IMR-90 (cell line): ENCODE measurements at regions not wholly inside any gene's neighbourhood (a gene's known extent, or its start where the extent isn't known, plus 50 kb on each side); places are given as distances from the start of the nearest gene placed in this dataset.

Source experiments
- ATAC-seq: fragments of 200-7000 bp; cut with Tn5 transposase; 2 replicates; pipeline ENCODE4 v1.9.1; 2020; ENCODE audit warnings: low read depth, mild to moderate bottlenecking, moderate library complexity
- BruUV-seq: library from RNA; stranded (reverse); fragments of 400-500 nt; replicated peaks from 2 replicates; lab custom pipeline; 2021; lab: Mats Ljungman, UMichigan
- CTCF ChIA-PET: fragments of 300-600 bp; formaldehyde crosslinking; extraction: SDS; loops from one replicate; lab custom pipeline; 2021; ENCODE audit warnings: antibody characterized with exemption; lab: Yijun Ruan, JAX
- POLR2A ChIA-PET: fragments of 300-600 bp; sonication (Branson Sonifier 250); formaldehyde crosslinking; loops from one replicate; lab custom pipeline; 2022; ENCODE audit warnings: antibody characterized with exemption; ENCODE audit not compliant: unreplicated experiment; lab: Charles Lee
- DNase-seq: peaks from one replicate; pipeline ENCODE4 v3.0.0; 2013
- H2AFZ ChIP-seq: replicated peaks from 2 replicates; pipeline ENCODE3; 2013; ENCODE audit warnings: low read length, mild to moderate bottlenecking; ENCODE audit not compliant: poor library complexity
- H2AK5ac ChIP-seq: 2 replicates; pipeline ENCODE4 v1.6.1; 2013; ENCODE audit warnings: low read depth, low read length, inconsistent platforms
- H2AK9ac ChIP-seq: replicated peaks from 2 replicates; pipeline ENCODE3; 2013; ENCODE audit warnings: mild to moderate bottlenecking, low read depth, low read length, moderate library complexity; ENCODE audit not compliant: poor library complexity
- H2BK120ac ChIP-seq: 2 replicates; pipeline ENCODE4 v1.6.1; 2013; ENCODE audit warnings: low read depth, low read length, inconsistent platforms
- H2BK15ac ChIP-seq: 3 replicates; pipeline ENCODE4 v1.6.1; 2013; ENCODE audit warnings: low read depth, low read length, inconsistent platforms
- H2BK20ac ChIP-seq: 2 replicates; pipeline ENCODE4 v1.6.1; 2013; ENCODE audit warnings: low read depth, mild to moderate bottlenecking, inconsistent platforms, low read length, moderate library complexity
- H2BK5ac ChIP-seq: 2 replicates; pipeline ENCODE4 v1.6.1; 2013; ENCODE audit warnings: mild to moderate bottlenecking, low read depth, low read length, inconsistent platforms; ENCODE audit not compliant: poor library complexity, severe bottlenecking
- H3K14ac ChIP-seq: replicated peaks from 2 replicates; pipeline ENCODE4 v1.6.1; 2013; ENCODE audit warnings: low read depth, low read length, inconsistent platforms
- H3K18ac ChIP-seq: 2 replicates; pipeline ENCODE4 v1.6.1; 2013; ENCODE audit warnings: low read depth, low read length, control low read depth
- H3K23ac ChIP-seq: 2 replicates; pipeline ENCODE4 v1.6.1; 2013; ENCODE audit warnings: low read depth, low read length, inconsistent platforms
- H3K27ac ChIP-seq: 2 replicates; pipeline ENCODE4 v1.5.1; 2013; ENCODE audit warnings: mild to moderate bottlenecking, control low read depth, low read length; ENCODE audit not compliant: insufficient read depth
- H3K27me3 ChIP-seq: 2 replicates; pipeline ENCODE4 v1.6.1; 2013; ENCODE audit warnings: low read length; ENCODE audit not compliant: control insufficient read depth, insufficient read depth
- H3K36me3 ChIP-seq: 2 replicates; pipeline ENCODE4 v1.6.1; 2013; ENCODE audit warnings: low read length, mixed read lengths; ENCODE audit not compliant: control insufficient read depth, insufficient read depth
- H3K4ac ChIP-seq: 2 replicates; pipeline ENCODE4 v1.6.1; 2013; ENCODE audit warnings: low read depth, low read length, inconsistent platforms
- H3K4me1 ChIP-seq: 2 replicates; pipeline ENCODE4 v1.6.1; 2013; ENCODE audit warnings: low read length, mixed read lengths; ENCODE audit not compliant: control insufficient read depth, insufficient read depth
- H3K4me2 ChIP-seq: 2 replicates; pipeline ENCODE4 v1.6.1; 2013; ENCODE audit warnings: low read depth, mild to moderate bottlenecking, control low read depth, low read length, moderate library complexity
- H3K4me3 ChIP-seq: 2 replicates; pipeline ENCODE4 v1.5.1; 2013; ENCODE audit warnings: low read depth, mild to moderate bottlenecking, control low read depth, low read length, moderate library complexity; ENCODE audit not compliant: insufficient read depth
- H3K56ac ChIP-seq: 2 replicates; pipeline ENCODE4 v1.6.1; 2013; ENCODE audit warnings: low read length, inconsistent platforms; ENCODE audit not compliant: insufficient read depth; ENCODE audit errors: extremely low read depth
- H3K79me1 ChIP-seq, 2 experiments: 2 replicates each; pipeline ENCODE4 v1.6.1; 2013; ENCODE audit warnings: low read length in 2 of 2, inconsistent platforms in 1 of 2, low read depth in 1 of 2
- H3K9ac ChIP-seq: 2 replicates; pipeline ENCODE4 v1.6.1; 2013; ENCODE audit warnings: low read depth, low read length, control low read depth
- H3K9me1 ChIP-seq: 2 replicates; pipeline ENCODE4 v1.6.1; 2013; ENCODE audit warnings: low read length, inconsistent platforms; ENCODE audit not compliant: insufficient read depth
- H3K9me3 ChIP-seq: 2 replicates; pipeline ENCODE4 v1.6.1; 2013; ENCODE audit warnings: low read length; ENCODE audit not compliant: control insufficient read depth, insufficient read depth
- H4K20me1 ChIP-seq: 2 replicates; pipeline ENCODE4 v1.6.1; 2013; ENCODE audit warnings: low read length, inconsistent platforms; ENCODE audit not compliant: insufficient read depth
- H4K5ac ChIP-seq: 2 replicates; pipeline ENCODE4 v1.6.1; 2013; ENCODE audit warnings: mild to moderate bottlenecking, low read depth, low read length, control low read depth
- H4K8ac ChIP-seq, 2 experiments: 2 replicates each; pipeline ENCODE4 v1.6.1; 2013; ENCODE audit warnings: low read depth in 2 of 2, low read length in 2 of 2, control low read depth in 1 of 2, inconsistent platforms in 1 of 2
- H4K91ac ChIP-seq: 2 replicates; pipeline ENCODE4 v1.6.1; 2013; ENCODE audit warnings: low read depth, low read length, inconsistent platforms; ENCODE audit not compliant: insufficient read depth
- BHLHE40 ChIP-seq: fragments of 150-350 bp; IDR thresholded peaks from 2 replicates; pipeline ENCODE4 v1.6.1; 2016; ENCODE audit warnings: mild to moderate bottlenecking, low read depth, low read length
- CEBPB ChIP-seq: IDR thresholded peaks from 2 replicates; pipeline ENCODE4 v1.6.1; 2012; ENCODE audit warnings: low read depth, low read length, improper control_type of control experiment
- CTCF ChIP-seq: conservative IDR thresholded peaks from 2 replicates; pipeline ENCODE4 v1.5.1; 2012; ENCODE audit warnings: mild to moderate bottlenecking, low read depth, low read length, improper control_type of control experiment
- ELK1 ChIP-seq: fragments of 150-350 bp; IDR thresholded peaks from 2 replicates; pipeline ENCODE4 v1.6.1; 2016; ENCODE audit warnings: low read depth, mild to moderate bottlenecking, low read length, moderate library complexity, borderline replicate concordance
- FOS ChIP-seq: fragments of 150-350 bp; IDR thresholded peaks from 2 replicates; pipeline ENCODE4 v1.6.1; 2016; ENCODE audit warnings: low read depth, low read length
- MAFK ChIP-seq: IDR thresholded peaks from 2 replicates; pipeline ENCODE4 v1.6.1; 2012; ENCODE audit warnings: low read depth, low read length, improper control_type of control experiment
- MXI1 ChIP-seq: IDR thresholded peaks from 2 replicates; pipeline ENCODE4 v1.6.1; 2012; ENCODE audit warnings: low read depth, mild to moderate bottlenecking, low read length, moderate library complexity, borderline replicate concordance
- POLR2A ChIP-seq: IDR thresholded peaks from 2 replicates; pipeline ENCODE4 v1.6.1; 2012; ENCODE audit warnings: mild to moderate bottlenecking, low read depth, low read length
- RAD21 ChIP-seq: IDR thresholded peaks from 2 replicates; pipeline ENCODE4 v1.6.1; 2012; ENCODE audit warnings: low read length, improper control_type of control experiment
- SMC3 ChIP-seq: fragments of 150-350 bp; IDR thresholded peaks from 2 replicates; pipeline ENCODE4 v1.6.1; 2016; ENCODE audit warnings: low read depth, mild to moderate bottlenecking, antibody characterized with exemption, low read length, moderate library complexity
- WGBS, 2 experiments: methylation state at CpG; one replicate each; pipeline versions ENCODE4 v1.1.5 to v1.1.7; 2013; ENCODE audit warnings: missing lambda C conversion rate in 2 of 2; ENCODE audit not compliant: insufficient read length in 1 of 2; ENCODE audit errors: extremely low coverage in 2 of 2; 5-methylcytosine and 5-hydroxymethylcytosine counted together
- dilution Hi-C: fragments of 300-500 bp; cut with HindIII; formaldehyde crosslinking; loops from one replicate; pipeline ENCODE4 v1.14.3; 2018; ENCODE audit warnings: low sequenced_read_pairs; ENCODE audit not compliant: unreplicated experiment
- in situ Hi-C: fragments of 300-500 bp; cut with MboI; formaldehyde crosslinking; loops from 3 replicates; pipeline ENCODE4 v1.14.3; 2019; ENCODE audit warnings: low sequenced_read_pairs, inconsistent platforms, mixed read lengths
- intact Hi-C: fragments of 100-400 bp; cut with micrococcal nuclease; formaldehyde crosslinking; loops from 2 replicates; pipeline ENCODE4 v1.10.0; 2022

- 0% methylated on average over 5 of the region's 10 CpGs; no CpG with 5 or more reads in 1 of the 2 experiments for WGBS, 2 experiments
- dilution Hi-C loops = no loop called here
- CTCF ChIA-PET = interaction anchor here (0.5 to 3.7 kb wide), 27 partner anchors 9 to 1654 kb away, joined by 3 to 36 read pairs (median 4); no protein-coding TSS in a partner anchor
Measured at GRCh38 chr2:64330281-64331113, 123.5 kb upstream of the LGALSL start.

More at GRCh38 chr2:64330281-64331113, 123.5 kb upstream of the LGALSL start:
- no peak overlapping the region for H2BK120ac ChIP-seq
- H3K79me1 ChIP-seq = no peaks in the 10 kb centered on the region
- no peak overlapping the region for H3K23ac ChIP-seq
- H2BK5ac ChIP-seq = no peak overlapping the region
- peak overlapping the region; percentile 78 for H3K9ac ChIP-seq
- peak overlapping the region; percentile 43 for H3K4me3 ChIP-seq
- intact Hi-C loops (loop anchor here (1.0 to 10.0 kb wide), 8 partner anchors 158 to 1242 kb away; no protein-coding TSS in a partner anchor), in situ Hi-C loops (loop anchor here (5.0 to 25.0 kb wide), 5 partner anchors 157 to 707 kb away; no protein-coding TSS in a partner anchor)
- no peak overlapping the region for H3K4ac ChIP-seq
- H3K14ac ChIP-seq = no peak overlapping the region
- H3K18ac ChIP-seq = no peak overlapping the region
- H4K8ac ChIP-seq = no peak overlapping the region; a peak in 1 of 4 replicates
- H2BK15ac ChIP-seq = no peak overlapping the region
- no peaks in the 10 kb centered on the region for H4K20me1 ChIP-seq
- no peak overlapping the region for H4K5ac ChIP-seq
- DNase-seq (peak; percentile 88), ATAC-seq (peak; percentile 82)
- H2AFZ ChIP-seq = peak overlapping the region; percentile 89
- peak; percentile 88 for TF ChIP-seq SMC3
- peak; percentile 93 for TF ChIP-seq CTCF
- no peak for TF ChIP-seq CEBPB
- TF ChIP-seq MXI1 = no peak
- TF ChIP-seq ELK1 = no peak
- TF ChIP-seq POLR2A = no peak
- TF ChIP-seq RAD21 = peak; percentile 92
- TF ChIP-seq MAFK = no peak
- no peak for TF ChIP-seq FOS
- no peak for TF ChIP-seq BHLHE40
- peak overlapping the region; percentile 96 for H3K4me2 ChIP-seq
- POLR2A ChIA-PET = no interaction called here
- H2AK9ac ChIP-seq = no peak overlapping the region
- H2BK20ac ChIP-seq = no peak overlapping the region
- H3K27ac ChIP-seq = no peak overlapping the region
- H3K36me3 ChIP-seq = no peaks in the 10 kb centered on the region
- no peaks in the 10 kb centered on the region for H3K9me1 ChIP-seq
- H4K91ac ChIP-seq = no peak overlapping the region
- peaks cover 6% of the 10 kb centered on the region; the same call in 1 of the 2 replicates for H3K4me1 ChIP-seq
- no peak overlapping the region for H3K56ac ChIP-seq
- BruUV-seq = no TSS peak
- no peak overlapping the region for H2AK5ac ChIP-seq
- H3K9me3 ChIP-seq = no peaks in the 10 kb centered on the region
- H3K27me3 ChIP-seq = peaks cover 11% of the 10 kb centered on the region
